Cardiac fibroblast (primary cell): ENCODE measurements at regions not wholly inside any gene's neighbourhood (a gene's known extent, or its start where the extent isn't known, plus 50 kb on each side); places are given as distances from the start of the nearest gene placed in this dataset.

ENCODE experiments used
- DNase-seq, 2 donors: peaks; one replicate each; pipeline versions ENCODE4 v3.0.0 to v3.0.0-alpha.2; 2010; ENCODE audit warnings: low read depth in 2 of 2
- H3K4me3 ChIP-seq, 2 donors: replicated peaks in 1 of 2; 1 replicate in 1 of 2; 2 replicates in 1 of 2; pipeline ENCODE4 v1.5.1; 2011; ENCODE audit warnings: low read depth in 2 of 2, low read length in 2 of 2, mild to moderate bottlenecking in 2 of 2, moderate library complexity in 1 of 2
- TF ChIP-seq, protein P1 (sequence below): IDR thresholded peaks from one replicate; pipeline ENCODE4 v1.5.1; 2011; ENCODE audit warnings: low read depth, mild to moderate bottlenecking, low read length, inconsistent platforms

DNA sequence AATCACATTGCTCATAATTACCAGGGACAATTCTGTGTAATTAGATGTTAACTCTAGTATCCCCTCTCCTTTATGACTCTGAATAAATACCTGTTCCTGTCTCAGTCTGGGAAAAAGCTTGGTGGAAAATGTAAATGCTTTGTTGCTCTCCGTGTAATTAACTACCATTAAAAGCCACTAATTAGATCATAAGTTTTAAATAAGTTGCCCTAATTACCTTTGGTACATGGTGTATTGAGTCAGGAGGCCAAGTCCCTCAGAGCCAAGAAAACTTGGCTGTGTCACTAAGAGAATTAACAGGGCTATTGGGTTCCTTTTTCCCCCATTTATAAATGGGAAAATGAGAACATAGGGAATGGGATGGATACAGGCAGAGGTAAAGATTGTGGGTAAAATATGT lies 617.6 kb downstream of the TLR4 start:
- TF ChIP-seq, protein P1, sequence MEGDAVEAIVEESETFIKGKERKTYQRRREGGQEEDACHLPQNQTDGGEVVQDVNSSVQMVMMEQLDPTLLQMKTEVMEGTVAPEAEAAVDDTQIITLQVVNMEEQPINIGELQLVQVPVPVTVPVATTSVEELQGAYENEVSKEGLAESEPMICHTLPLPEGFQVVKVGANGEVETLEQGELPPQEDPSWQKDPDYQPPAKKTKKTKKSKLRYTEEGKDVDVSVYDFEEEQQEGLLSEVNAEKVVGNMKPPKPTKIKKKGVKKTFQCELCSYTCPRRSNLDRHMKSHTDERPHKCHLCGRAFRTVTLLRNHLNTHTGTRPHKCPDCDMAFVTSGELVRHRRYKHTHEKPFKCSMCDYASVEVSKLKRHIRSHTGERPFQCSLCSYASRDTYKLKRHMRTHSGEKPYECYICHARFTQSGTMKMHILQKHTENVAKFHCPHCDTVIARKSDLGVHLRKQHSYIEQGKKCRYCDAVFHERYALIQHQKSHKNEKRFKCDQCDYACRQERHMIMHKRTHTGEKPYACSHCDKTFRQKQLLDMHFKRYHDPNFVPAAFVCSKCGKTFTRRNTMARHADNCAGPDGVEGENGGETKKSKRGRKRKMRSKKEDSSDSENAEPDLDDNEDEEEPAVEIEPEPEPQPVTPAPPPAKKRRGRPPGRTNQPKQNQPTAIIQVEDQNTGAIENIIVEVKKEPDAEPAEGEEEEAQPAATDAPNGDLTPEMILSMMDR = no peak
- no peak for DNase-seq
- H3K4me3 ChIP-seq = no peak overlapping the region

GRCh38 chr9:118324706-118325105 lies 620.5 kb downstream of the TLR4 start:
- no peak for DNase-seq
- TF ChIP-seq, protein P1 = no peak
- no peak overlapping the region for H3K4me3 ChIP-seq

DNA sequence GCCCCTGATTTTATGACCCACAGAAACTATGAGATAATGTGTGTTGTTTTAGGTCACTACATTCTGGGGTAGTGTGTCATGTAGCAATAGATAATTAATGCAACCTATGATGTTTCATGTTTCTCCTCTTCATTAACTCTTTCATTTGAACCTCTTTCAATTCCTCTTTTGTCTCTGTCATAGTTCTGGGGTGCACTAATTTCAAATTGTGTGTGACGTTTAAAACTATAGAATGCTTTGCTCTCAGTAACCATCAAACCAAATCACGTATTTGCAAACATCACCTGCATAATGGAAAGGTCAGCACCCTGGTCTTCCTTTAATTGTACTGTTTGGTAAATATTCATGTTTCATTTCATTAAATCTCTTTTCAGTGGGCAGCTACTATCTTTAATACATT lies 621.6 kb downstream of the TLR4 start:
- H3K4me3 ChIP-seq = no peak overlapping the region
- DNase-seq = no peak
- TF ChIP-seq, protein P1 = no peak

DNA sequence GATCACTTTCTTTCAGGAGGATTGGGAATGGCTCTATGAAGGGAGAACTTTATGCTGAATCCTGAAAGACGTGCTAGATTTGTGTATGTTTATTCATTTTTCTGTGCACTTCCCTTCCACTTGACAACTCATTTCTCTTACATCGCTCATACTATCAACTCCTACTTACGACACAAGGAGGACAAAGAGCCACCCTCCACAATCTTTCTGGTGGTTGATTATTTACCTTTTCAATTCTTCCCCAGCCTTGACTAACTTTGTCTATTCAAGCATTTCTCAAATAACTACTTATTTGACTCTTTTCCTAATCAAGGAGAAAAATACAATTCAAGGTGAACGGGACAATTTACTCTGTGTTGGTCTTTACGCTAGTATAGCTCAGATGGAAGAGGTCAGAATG lies 622.1 kb downstream of the TLR4 start:
- TF ChIP-seq, protein P1 = no peak
- no peak overlapping the region for H3K4me3 ChIP-seq
- DNase-seq = no peak

GRCh38 chr9:118330191-118330986 lies 626.2 kb downstream of the TLR4 start:
- no peak for DNase-seq
- no peak overlapping the region for H3K4me3 ChIP-seq
- TF ChIP-seq, protein P1 = no peak

DNA sequence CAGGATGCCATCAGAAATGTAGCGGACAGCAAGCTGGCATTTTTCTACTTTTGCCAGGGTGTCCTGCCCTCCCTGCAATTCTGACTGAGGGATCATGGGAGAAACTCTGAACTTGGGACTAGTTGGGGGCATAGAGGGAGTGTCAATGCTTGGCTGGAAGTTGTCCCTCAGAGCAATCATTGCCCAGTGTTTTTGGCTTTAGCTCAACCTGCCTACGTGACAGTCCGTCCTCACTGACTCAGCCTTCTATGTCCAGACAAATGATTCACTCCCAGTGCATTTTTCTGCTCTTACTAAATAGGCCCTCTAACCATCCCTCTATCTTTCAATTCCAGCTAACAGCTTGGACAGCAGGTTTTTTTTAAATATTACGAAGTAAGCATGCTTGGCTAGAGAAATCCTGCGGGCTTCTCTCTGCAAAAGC lies 627.4 kb downstream of the TLR4 start:
- TF ChIP-seq, protein P1 = no peak
- peak; percentile 0 to 79 for DNase-seq
- no peak overlapping the region for H3K4me3 ChIP-seq
